Fibroblast of lung (primary cell): ENCODE measurements at regions not wholly inside any gene's neighbourhood (a gene's known extent, or its start where the extent isn't known, plus 50 kb on each side); places are given as distances from the start of the nearest gene placed in this dataset.

ENCODE experiments used
- EZH2 ChIP-seq: IDR thresholded peaks from 2 replicates; pipeline ENCODE4 v1.5.1; 2012; ENCODE audit warnings: low read length, control low read depth, mild to moderate bottlenecking; ENCODE audit errors: missing control alignments
- TF ChIP-seq, protein P1 (sequence below), 2 donors: IDR thresholded peaks in 1 of 2; conservative IDR thresholded peaks in 1 of 2; 1 replicate in 1 of 2; 2 replicates in 1 of 2; pipeline ENCODE4 v1.5.1; 2011 to 2012; ENCODE audit warnings: low read length in 2 of 2, control low read depth in 1 of 2, inconsistent platforms in 1 of 2, low read depth in 1 of 2, mild to moderate bottlenecking in 1 of 2

DNA sequence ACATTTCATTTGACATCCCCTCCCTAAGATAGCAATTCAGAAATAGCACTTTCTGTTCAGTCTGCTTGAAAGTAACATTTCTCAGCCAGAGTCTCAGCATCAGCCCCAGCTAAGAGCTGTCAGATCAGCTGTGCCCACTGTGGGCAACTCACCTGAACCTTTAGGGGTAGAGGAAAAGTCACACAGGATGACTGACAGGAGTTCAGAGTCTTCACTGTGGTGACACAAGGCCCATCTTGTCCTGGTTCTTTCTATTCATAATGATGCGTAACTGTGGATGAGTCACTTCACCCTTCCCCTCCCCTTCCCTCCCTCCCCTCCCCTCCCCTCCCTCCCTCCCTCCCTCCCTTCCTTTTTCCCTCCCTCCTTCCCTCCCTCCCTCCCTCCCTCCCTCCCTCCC lies 96.1 kb upstream of the RASGRP1 start:
- TF ChIP-seq EZH2, result no peak
- TF ChIP-seq, protein P1, sequence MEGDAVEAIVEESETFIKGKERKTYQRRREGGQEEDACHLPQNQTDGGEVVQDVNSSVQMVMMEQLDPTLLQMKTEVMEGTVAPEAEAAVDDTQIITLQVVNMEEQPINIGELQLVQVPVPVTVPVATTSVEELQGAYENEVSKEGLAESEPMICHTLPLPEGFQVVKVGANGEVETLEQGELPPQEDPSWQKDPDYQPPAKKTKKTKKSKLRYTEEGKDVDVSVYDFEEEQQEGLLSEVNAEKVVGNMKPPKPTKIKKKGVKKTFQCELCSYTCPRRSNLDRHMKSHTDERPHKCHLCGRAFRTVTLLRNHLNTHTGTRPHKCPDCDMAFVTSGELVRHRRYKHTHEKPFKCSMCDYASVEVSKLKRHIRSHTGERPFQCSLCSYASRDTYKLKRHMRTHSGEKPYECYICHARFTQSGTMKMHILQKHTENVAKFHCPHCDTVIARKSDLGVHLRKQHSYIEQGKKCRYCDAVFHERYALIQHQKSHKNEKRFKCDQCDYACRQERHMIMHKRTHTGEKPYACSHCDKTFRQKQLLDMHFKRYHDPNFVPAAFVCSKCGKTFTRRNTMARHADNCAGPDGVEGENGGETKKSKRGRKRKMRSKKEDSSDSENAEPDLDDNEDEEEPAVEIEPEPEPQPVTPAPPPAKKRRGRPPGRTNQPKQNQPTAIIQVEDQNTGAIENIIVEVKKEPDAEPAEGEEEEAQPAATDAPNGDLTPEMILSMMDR (conservative IDR thresholded peaks at IDR 0.05 in 1 of 2, IDR thresholded peaks at IDR 0.05 in 1 of 2; ENCODE audit: low read depth in 1 of 2, low read length in 2 of 2), result no peak
